Tibial artery (tissue), 4 donors: ENCODE measurements at regions not wholly inside any gene's neighbourhood (a gene's known extent, or its start where the extent isn't known, plus 50 kb on each side); places are given as distances from the start of the nearest gene placed in this dataset.

ENCODE experiments used
- DNase-seq, 2 donors: peaks; one replicate each; pipeline ENCODE4 v3.0.0-alpha.2; 2019
- H3K27ac ChIP-seq, 2 donors: fragments of 200-600 bp; sonication (generic) in 1 of 2; 1 replicate in 1 of 2; 2 replicates in 1 of 2; pipeline ENCODE4 v1.5.1; 2018 to 2019; ENCODE audit warnings: mild to moderate bottlenecking in 1 of 2
- H3K27me3 ChIP-seq, 2 donors: fragments of 200-600 bp; sonication (generic) in 1 of 2; one replicate each; pipeline versions ENCODE4 v1.5.1 to v1.6.0; 2016 to 2019
- H3K36me3 ChIP-seq, 3 donors: fragments of 200-600 bp; sonication (generic) in 2 of 3; one replicate each; pipeline ENCODE4 v1.5.1; 2016 to 2019; ENCODE audit warnings: mild to moderate bottlenecking in 2 of 3
- H3K4me1 ChIP-seq, 4 donors: fragments of 200-600 bp; sonication (generic) in 2 of 4; 1 replicate in 3 of 4; 2 replicates in 1 of 4; pipeline ENCODE4 v1.5.1; 2016 to 2019
- H3K4me3 ChIP-seq, 2 donors: fragments of 200-600 bp; sonication (generic) in 1 of 2; 1 replicate in 1 of 2; 2 replicates in 1 of 2; pipeline ENCODE4 v1.5.1; 2018 to 2019; ENCODE audit warnings: mild to moderate bottlenecking in 2 of 2
- H3K9me3 ChIP-seq, 3 donors: fragments of 200-600 bp; sonication (generic) in 1 of 3; one replicate each; pipeline ENCODE4 v1.5.1; 2016 to 2019
- intact Hi-C: fragments of 100-400 bp; cut with DNase I; formaldehyde crosslinking; loops from one replicate; pipeline ENCODE4 v1.15.0; 2023; ENCODE audit warnings: low total_unique reads
- TF ChIP-seq, protein P1 (sequence below), 2 experiments: fragments of 200-600 bp in 1 of 2; fragments of 450-650 bp in 1 of 2; IDR thresholded peaks; one replicate each; pipeline ENCODE4 v1.5.1; 2017 to 2019; ENCODE audit warnings: antibody characterized with exemption in 2 of 2, mild to moderate bottlenecking in 1 of 2, moderate library complexity in 1 of 2

- TF ChIP-seq, protein P1, sequence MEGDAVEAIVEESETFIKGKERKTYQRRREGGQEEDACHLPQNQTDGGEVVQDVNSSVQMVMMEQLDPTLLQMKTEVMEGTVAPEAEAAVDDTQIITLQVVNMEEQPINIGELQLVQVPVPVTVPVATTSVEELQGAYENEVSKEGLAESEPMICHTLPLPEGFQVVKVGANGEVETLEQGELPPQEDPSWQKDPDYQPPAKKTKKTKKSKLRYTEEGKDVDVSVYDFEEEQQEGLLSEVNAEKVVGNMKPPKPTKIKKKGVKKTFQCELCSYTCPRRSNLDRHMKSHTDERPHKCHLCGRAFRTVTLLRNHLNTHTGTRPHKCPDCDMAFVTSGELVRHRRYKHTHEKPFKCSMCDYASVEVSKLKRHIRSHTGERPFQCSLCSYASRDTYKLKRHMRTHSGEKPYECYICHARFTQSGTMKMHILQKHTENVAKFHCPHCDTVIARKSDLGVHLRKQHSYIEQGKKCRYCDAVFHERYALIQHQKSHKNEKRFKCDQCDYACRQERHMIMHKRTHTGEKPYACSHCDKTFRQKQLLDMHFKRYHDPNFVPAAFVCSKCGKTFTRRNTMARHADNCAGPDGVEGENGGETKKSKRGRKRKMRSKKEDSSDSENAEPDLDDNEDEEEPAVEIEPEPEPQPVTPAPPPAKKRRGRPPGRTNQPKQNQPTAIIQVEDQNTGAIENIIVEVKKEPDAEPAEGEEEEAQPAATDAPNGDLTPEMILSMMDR (IDR thresholded peaks at IDR 0.05): no peak
- H3K27me3 ChIP-seq: peaks cover 0 to under 1% of the 10 kb centered on the region in 2 donors
- no peak overlapping the region for H3K27ac ChIP-seq
- H3K9me3 ChIP-seq: no peaks in the 10 kb centered on the region
- intact Hi-C loops: no loop called here
- H3K36me3 ChIP-seq: no peaks in the 10 kb centered on the region
- H3K4me1 ChIP-seq: no peaks in the 10 kb centered on the region
- no peak for DNase-seq
- H3K4me3 ChIP-seq: no peak overlapping the region
Observed at GRCh38 chr13:28585561-28585960, 73.4 kb upstream of the POMP start.

- H3K36me3 ChIP-seq: no peaks in the 10 kb centered on the region
- H3K4me1 ChIP-seq: no peaks in the 10 kb centered on the region
- no peak for DNase-seq
- H3K27me3 ChIP-seq: no peaks in the 10 kb centered on the region
- H3K9me3 ChIP-seq: no peaks in the 10 kb centered on the region
- intact Hi-C loops: no loop called here
- TF ChIP-seq, protein P1 (IDR thresholded peaks at IDR 0.05): no peak
- H3K27ac ChIP-seq: no peak overlapping the region
- no peak overlapping the region for H3K4me3 ChIP-seq
Observed at GRCh38 chr13:28584873-28585381, 74.0 kb upstream of the POMP start.

DNA sequence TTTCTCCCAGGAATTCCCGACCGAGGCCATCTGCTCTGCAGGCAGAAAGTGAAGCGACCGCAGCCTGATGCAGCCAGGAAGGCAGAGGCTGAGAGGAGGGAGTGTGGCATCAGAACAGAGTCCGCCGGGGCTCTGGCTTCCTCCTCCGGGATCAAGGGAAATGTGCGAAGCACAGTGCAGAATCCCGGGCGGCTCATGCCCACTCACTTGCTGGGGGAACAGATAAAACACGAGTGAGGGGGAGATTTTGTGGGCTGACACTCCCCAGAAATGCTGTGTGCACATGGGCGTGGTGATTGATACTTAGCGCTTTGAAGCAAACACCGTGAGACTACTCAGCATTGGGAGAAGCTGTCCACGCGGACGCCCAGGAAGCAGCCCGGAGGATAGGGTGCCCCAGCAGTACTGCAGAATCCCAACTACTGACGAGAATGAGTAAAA, 75.3 kb upstream of the POMP start:
- no peaks in the 10 kb centered on the region for H3K9me3 ChIP-seq
- no peak for DNase-seq
- intact Hi-C loops: no loop called here

GRCh38 chr13:28582892-28583240, 76.1 kb upstream of the POMP start:
- Histone ChIP-seq H3K4me3 (no peak overlapping the region), H3K27ac (no peak overlapping the region), H3K36me3 (no peaks in the 10 kb centered on the region), H3K9me3 (no peaks in the 10 kb centered on the region), H3K4me1 (no peaks in the 10 kb centered on the region), H3K27me3 (no peaks in the 10 kb centered on the region)
- TF ChIP-seq, protein P1 (IDR thresholded peaks at IDR 0.05): no peak
- no peak for DNase-seq
- intact Hi-C loops: no loop called here

More for the DNA sequence above, 75.3 kb upstream of the POMP start:
- Histone ChIP-seq H3K4me1 (no peaks in the 10 kb centered on the region), H3K36me3 (no peaks in the 10 kb centered on the region), H3K27me3 (no peaks in the 10 kb centered on the region), H3K4me3 (no peak overlapping the region), H3K27ac (no peak overlapping the region)
- TF ChIP-seq, protein P1 (IDR thresholded peaks at IDR 0.05): no peak

- DNase-seq: no peak
- TF ChIP-seq, protein P1 (IDR thresholded peaks at IDR 0.05): no peak
- H3K36me3 ChIP-seq: no peaks in the 10 kb centered on the region
- intact Hi-C loops: no loop called here
- no peak overlapping the region for H3K4me3 ChIP-seq
- no peaks in the 10 kb centered on the region for H3K27me3 ChIP-seq
- no peaks in the 10 kb centered on the region for H3K4me1 ChIP-seq
- no peak overlapping the region for H3K27ac ChIP-seq
- no peaks in the 10 kb centered on the region for H3K9me3 ChIP-seq
Observed at GRCh38 chr13:28582225-28582891, 76.6 kb upstream of the POMP start.
